OCI-LY7 (cell line): ENCODE measurements at regions not wholly inside any gene's neighbourhood (a gene's known extent, or its start where the extent isn't known, plus 50 kb on each side); places are given as distances from the start of the nearest gene placed in this dataset.

Experiments used
- BruUV-seq: library from RNA; stranded (reverse); fragments of 400-500 nt; replicated peaks from 2 replicates; lab custom pipeline; 2021; lab: Mats Ljungman, UMichigan
- CTCF ChIA-PET: fragments of 300-600 bp; sonication (Branson Sonifier 250); formaldehyde crosslinking; loops from one replicate; lab custom pipeline; 2022; ENCODE audit warnings: antibody characterized with exemption; ENCODE audit not compliant: unreplicated experiment; lab: Charles Lee
- POLR2A ChIA-PET: fragments of 300-600 bp; sonication (Branson Sonifier 250); formaldehyde crosslinking; loops from one replicate; lab custom pipeline; 2022; ENCODE audit warnings: antibody characterized with exemption; lab: Charles Lee
- DNase-seq: peaks from one replicate; pipeline ENCODE4 v3.0.0-alpha.2; 2015; ENCODE audit warnings: low spot score
- H2AFZ ChIP-seq: fragments of 200-600 bp; sonication (generic), shearing (Covaris generic); 2 replicates; pipeline ENCODE4 v1.6.1; 2014; ENCODE audit warnings: mild to moderate bottlenecking, antibody characterized with exemption, low read length, moderate library complexity
- H3K27ac ChIP-seq: fragments of 200-600 bp; sonication (generic); 2 replicates; pipeline ENCODE4 v1.5.1; 2014; ENCODE audit warnings: mixed run types, low read depth, mild to moderate bottlenecking, moderate library complexity, low read length, inconsistent platforms; ENCODE audit not compliant: poor library complexity, severe bottlenecking
- H3K36me3 ChIP-seq: fragments of 200-600 bp; sonication (generic); 2 replicates; pipeline ENCODE4 v1.6.1; 2014; ENCODE audit warnings: mild to moderate bottlenecking, antibody characterized with exemption, low read length, moderate library complexity, mixed read lengths; ENCODE audit not compliant: insufficient read depth
- H3K4me1 ChIP-seq: fragments of 200-600 bp; sonication (generic); 2 replicates; pipeline ENCODE4 v1.5.1; 2014; ENCODE audit warnings: mild to moderate bottlenecking, low read length; ENCODE audit not compliant: insufficient read depth, poor library complexity, severe bottlenecking
- H3K4me2 ChIP-seq: fragments of 200-600 bp; sonication (generic); 2 replicates; pipeline ENCODE4 v1.6.1; 2014; ENCODE audit warnings: mild to moderate bottlenecking, low read length
- H3K4me3 ChIP-seq: fragments of 200-600 bp; sonication (generic); 2 replicates; pipeline ENCODE4 v1.5.1; 2014; ENCODE audit warnings: mild to moderate bottlenecking, low read depth, low read length; ENCODE audit not compliant: poor library complexity, severe bottlenecking
- H3K79me2 ChIP-seq: fragments of 200-600 bp; sonication (generic); 2 replicates; pipeline ENCODE4 v1.6.1; 2016; ENCODE audit warnings: low read depth, mild to moderate bottlenecking, low read length, moderate library complexity, mixed read lengths; ENCODE audit not compliant: insufficient read depth
- H3K9me2 ChIP-seq: fragments of 200-600 bp; sonication (generic); 2 replicates; pipeline ENCODE4 v1.6.1; 2016; ENCODE audit warnings: mild to moderate bottlenecking, low read length, mixed read lengths; ENCODE audit not compliant: insufficient read depth
- H3K9me3 ChIP-seq: fragments of 200-600 bp; sonication (generic); 2 replicates; pipeline ENCODE4 v1.6.1; 2014; ENCODE audit warnings: mild to moderate bottlenecking, mixed run types, low read length, mixed read lengths
- H4K20me1 ChIP-seq: fragments of 200-600 bp; sonication (generic); 2 replicates; pipeline ENCODE4 v1.6.1; 2014; ENCODE audit warnings: mild to moderate bottlenecking, antibody characterized with exemption, low read length, moderate library complexity, mixed read lengths; ENCODE audit not compliant: insufficient read depth
- CTCF ChIP-seq: fragments of 200-600 bp; sonication (generic); conservative IDR thresholded peaks from 2 replicates; pipeline ENCODE4 v1.5.1; 2014; ENCODE audit warnings: mild to moderate bottlenecking, antibody characterized with exemption, low read length, moderate library complexity, mixed read lengths
- EZH2phosphoT487 ChIP-seq: fragments of 200-600 bp; sonication (generic); IDR thresholded peaks from 2 replicates; pipeline ENCODE4 v1.6.1; 2018; ENCODE audit warnings: low read depth, borderline replicate concordance, mild to moderate bottlenecking, mixed run types, antibody characterized with exemption, low read length, moderate library complexity, mixed read lengths
- intact Hi-C: fragments of 100-400 bp; cut with micrococcal nuclease; formaldehyde crosslinking; loops from one replicate; pipeline ENCODE4 v1.10.0; 2022; ENCODE audit not compliant: unreplicated experiment

- Histone ChIP-seq H3K36me3 (no peaks in the 10 kb centered on the region), H3K79me2 (no peaks in the 10 kb centered on the region), H4K20me1 (no peaks in the 10 kb centered on the region), H3K9me3 (no peaks in the 10 kb centered on the region), H3K4me2 (no peak overlapping the region), H2AFZ (no peak overlapping the region), H3K4me1 (no peaks in the 10 kb centered on the region), H3K27ac (no peak overlapping the region), H3K9me2 (no peaks in the 10 kb centered on the region), H3K4me3 (no peak overlapping the region)
- TF ChIP-seq EZH2phosphoT487 (no peak), CTCF (no peak)
- intact Hi-C loops, result no loop called here
- CTCF ChIA-PET, result no interaction called here
- no TSS peak for BruUV-seq
- POLR2A ChIA-PET, result no interaction called here
- no peak for DNase-seq
Observed at GRCh38 chrX:115399306-115399705, 109.8 kb downstream of the LUZP4 start.

GRCh38 chrX:115400960-115401359 is 111.4 kb downstream of the LUZP4 start:
- no peaks in the 10 kb centered on the region for H3K36me3 ChIP-seq
- H3K4me2 ChIP-seq, result no peak overlapping the region
- no TSS peak for BruUV-seq
- no peaks in the 10 kb centered on the region for H3K79me2 ChIP-seq
- ChIA-PET POLR2A (no interaction called here), CTCF (no interaction called here)
- intact Hi-C loops, result no loop called here
- no peaks in the 10 kb centered on the region for H3K9me3 ChIP-seq
- no peaks in the 10 kb centered on the region for H3K9me2 ChIP-seq
- no peak for DNase-seq
- H4K20me1 ChIP-seq, result no peaks in the 10 kb centered on the region
- no peak for TF ChIP-seq CTCF
- no peak for TF ChIP-seq EZH2phosphoT487
- no peak overlapping the region for H3K27ac ChIP-seq
- no peaks in the 10 kb centered on the region for H3K4me1 ChIP-seq
- no peak overlapping the region for H2AFZ ChIP-seq
- no peak overlapping the region for H3K4me3 ChIP-seq

- H3K4me2 ChIP-seq, result no peak overlapping the region
- no peak for DNase-seq
- TF ChIP-seq EZH2phosphoT487 (no peak), CTCF (no peak)
- H3K4me3 ChIP-seq, result no peak overlapping the region
- H3K27ac ChIP-seq, result no peak overlapping the region
- POLR2A ChIA-PET, result no interaction called here
- H4K20me1 ChIP-seq, result no peaks in the 10 kb centered on the region
- H3K36me3 ChIP-seq, result no peaks in the 10 kb centered on the region
- H3K9me2 ChIP-seq, result no peaks in the 10 kb centered on the region
- H3K79me2 ChIP-seq, result no peaks in the 10 kb centered on the region
- no peaks in the 10 kb centered on the region for H3K9me3 ChIP-seq
- BruUV-seq, result no TSS peak
- no peak overlapping the region for H2AFZ ChIP-seq
- intact Hi-C loops, result no loop called here
- CTCF ChIA-PET, result no interaction called here
- no peaks in the 10 kb centered on the region for H3K4me1 ChIP-seq
Observed at GRCh38 chrX:115402299-115402698, 112.8 kb downstream of the LUZP4 start.
